ENCODE measurements at regions not wholly inside any gene's neighbourhood (a gene's known extent, or its start where the extent isn't known, plus 50 kb on each side); places are given as distances from the start of the nearest gene placed in this dataset.

- TF ChIP-seq CTCF (IDR thresholded peaks at IDR 0.05) = no peak
- no peak for TF ChIP-seq POLR2A (IDR thresholded peaks at IDR 0.05)
These were observed 1243.5 kb downstream of the EFNB2 start for GRCh38 chr13:105291987-105292386.
